HEK293 (cell line): ENCODE measurements at regions not wholly inside any gene's neighbourhood (a gene's known extent, or its start where the extent isn't known, plus 50 kb on each side); places are given as distances from the start of the nearest gene placed in this dataset.

ENCODE experiments used
- CTCF ChIA-PET: fragments of 350-600 bp; formaldehyde crosslinking; extraction: SDS; loops from one replicate; lab custom pipeline; 2021; ENCODE audit warnings: antibody characterized with exemption; lab: Yijun Ruan, JAX
- POLR2A ChIA-PET: fragments of 300-600 bp; formaldehyde crosslinking; extraction: SDS; loops from one replicate; lab custom pipeline; 2020; ENCODE audit warnings: antibody characterized with exemption, inconsistent platforms; lab: Yijun Ruan, JAX
- H3K27ac ChIP-seq: fragments of 200-500 bp; sonication (Bioruptor generic); 2 replicates; pipeline ENCODE4 v1.5.1; 2014; ENCODE audit warnings: low read depth, low read length, control low read depth, inconsistent platforms; ENCODE audit errors: extremely low read depth
- H3K36me3 ChIP-seq, 2 experiments: fragments of 200-500 bp in 1 of 2; sonication (Bioruptor generic) in 1 of 2; 1 replicate in 1 of 2; 2 replicates in 1 of 2; pipeline ENCODE4 v1.5.1; 2014 to 2017; ENCODE audit warnings: inconsistent platforms in 2 of 2, low read length in 2 of 2; ENCODE audit not compliant: control insufficient read depth in 2 of 2, insufficient read depth in 1 of 2
- H3K4me1 ChIP-seq: fragments of 200-500 bp; sonication (Bioruptor generic); 2 replicates; pipeline ENCODE4 v1.5.1; 2014; ENCODE audit warnings: mild to moderate bottlenecking, low read length, inconsistent platforms; ENCODE audit not compliant: control insufficient read depth, insufficient read depth
- H3K4me3 ChIP-seq: 2 replicates; pipeline ENCODE4 v1.5.1; 2011; ENCODE audit warnings: low read depth, mild to moderate bottlenecking, control low read depth, low read length, moderate library complexity
- H3K9me3 ChIP-seq: fragments of 200-500 bp; sonication (Bioruptor generic); 2 replicates; pipeline ENCODE4 v1.5.1; 2014; ENCODE audit warnings: low read depth, low read length, inconsistent platforms; ENCODE audit not compliant: control insufficient read depth, insufficient read depth
- BCL11A ChIP-seq: fragments of 450-650 bp; formaldehyde crosslinking; IDR thresholded peaks from 2 replicates; pipeline ENCODE4 v1.5.1; 2016; ENCODE audit warnings: low read depth, missing biosample characterization, missing genetic modification characterization
- BCL6B ChIP-seq: fragments of 450-650 bp; formaldehyde crosslinking; IDR thresholded peaks from 2 replicates; pipeline ENCODE4 v1.5.1; 2017; ENCODE audit warnings: missing biosample characterization, missing genetic modification characterization
- FEZF1 ChIP-seq: fragments of 450-650 bp; formaldehyde crosslinking; IDR thresholded peaks from 2 replicates; pipeline ENCODE4 v1.5.1; 2016; ENCODE audit warnings: missing biosample characterization, missing genetic modification characterization
- GLIS1 ChIP-seq: fragments of 450-650 bp; formaldehyde crosslinking; IDR thresholded peaks from 2 replicates; pipeline ENCODE4 v1.5.1; 2016; ENCODE audit warnings: missing biosample characterization, missing genetic modification characterization
- HIC1 ChIP-seq: fragments of 450-650 bp; formaldehyde crosslinking; IDR thresholded peaks from 2 replicates; pipeline ENCODE4 v1.5.1; 2016; ENCODE audit warnings: missing biosample characterization, missing genetic modification characterization
- KLF16 ChIP-seq: fragments of 450-650 bp; formaldehyde crosslinking; IDR thresholded peaks from 2 replicates; pipeline ENCODE4 v1.5.1; 2017; ENCODE audit warnings: missing biosample characterization, missing genetic modification characterization
- PRDM6 ChIP-seq: fragments of 450-650 bp; formaldehyde crosslinking; IDR thresholded peaks from 2 replicates; pipeline ENCODE4 v1.5.1; 2017; ENCODE audit warnings: missing biosample characterization, missing genetic modification characterization
- SP3 ChIP-seq: fragments of 450-650 bp; formaldehyde crosslinking; IDR thresholded peaks from 2 replicates; pipeline ENCODE4 v1.5.1; 2016; ENCODE audit warnings: missing biosample characterization, missing genetic modification characterization
- ZBTB20 ChIP-seq: fragments of 450-650 bp; formaldehyde crosslinking; IDR thresholded peaks from 2 replicates; pipeline ENCODE4 v1.5.1; 2016; ENCODE audit warnings: missing biosample characterization, missing genetic modification characterization
- ZBTB8A ChIP-seq: fragments of 450-650 bp; formaldehyde crosslinking; IDR thresholded peaks from 2 replicates; pipeline ENCODE4 v1.5.1; 2016; ENCODE audit warnings: missing biosample characterization, missing genetic modification characterization
- ZEB2 ChIP-seq: fragments of 450-650 bp; formaldehyde crosslinking; IDR thresholded peaks from 2 replicates; pipeline ENCODE4 v1.5.1; 2016; ENCODE audit warnings: missing biosample characterization, missing genetic modification characterization
- ZFP41 ChIP-seq: fragments of 450-650 bp; formaldehyde crosslinking; IDR thresholded peaks from 2 replicates; pipeline ENCODE4 v1.5.1; 2016; ENCODE audit warnings: missing biosample characterization, missing genetic modification characterization, borderline replicate concordance
- ZNF239 ChIP-seq: fragments of 450-650 bp; formaldehyde crosslinking; IDR thresholded peaks from 2 replicates; pipeline ENCODE4 v1.5.1; 2016; ENCODE audit warnings: missing biosample characterization, missing genetic modification characterization
- ZNF362 ChIP-seq: fragments of 450-650 bp; formaldehyde crosslinking; IDR thresholded peaks from 2 replicates; pipeline ENCODE4 v1.5.1; 2016; ENCODE audit warnings: missing biosample characterization, missing genetic modification characterization
- ZNF473 ChIP-seq: fragments of 450-650 bp; formaldehyde crosslinking; IDR thresholded peaks from 2 replicates; pipeline ENCODE4 v1.5.1; 2017; ENCODE audit warnings: missing biosample characterization, missing genetic modification characterization
- ZNF501 ChIP-seq: fragments of 450-650 bp; formaldehyde crosslinking; IDR thresholded peaks from 2 replicates; pipeline ENCODE4 v1.5.1; 2016; ENCODE audit warnings: missing biosample characterization, missing genetic modification characterization
- ZNF514 ChIP-seq: fragments of 450-650 bp; formaldehyde crosslinking; IDR thresholded peaks from 2 replicates; pipeline ENCODE4 v1.5.1; 2016; ENCODE audit warnings: missing biosample characterization, missing genetic modification characterization
- ZNF621 ChIP-seq: fragments of 450-650 bp; formaldehyde crosslinking; IDR thresholded peaks from 2 replicates; pipeline ENCODE4 v1.5.1; 2017; ENCODE audit warnings: missing biosample characterization, missing genetic modification characterization
- ZNF623 ChIP-seq: fragments of 450-650 bp; formaldehyde crosslinking; IDR thresholded peaks from 2 replicates; pipeline ENCODE4 v1.5.1; 2016; ENCODE audit warnings: missing biosample characterization, missing genetic modification characterization
- ZNF629 ChIP-seq: fragments of 450-650 bp; formaldehyde crosslinking; IDR thresholded peaks from 2 replicates; pipeline ENCODE4 v1.5.1; 2017; ENCODE audit warnings: missing biosample characterization, missing genetic modification characterization
- ZNF843 ChIP-seq: fragments of 450-650 bp; formaldehyde crosslinking; IDR thresholded peaks from 2 replicates; pipeline ENCODE4 v1.5.1; 2016; ENCODE audit warnings: missing biosample characterization, missing genetic modification characterization

- H3K36me3 ChIP-seq, result no peaks in the 10 kb centered on the region
- POLR2A ChIA-PET, result no interaction called here
- TF ChIP-seq PRDM6, result no peak
- no peak for TF ChIP-seq HIC1 (tag by site-specific recombination)
- no peak for TF ChIP-seq KLF16 (tag by site-specific recombination)
- TF ChIP-seq ZBTB8A (tag by site-specific recombination), result no peak
- no peak for TF ChIP-seq ZFP41 (tag by site-specific recombination)
- no peak for TF ChIP-seq ZNF362 (tag by site-specific recombination)
- no peak for TF ChIP-seq ZEB2
- TF ChIP-seq ZNF621 (tag by site-specific recombination), result no peak
- no peak for TF ChIP-seq ZNF629 (tag by site-specific recombination)
- no peak for TF ChIP-seq ZNF514 (tag by site-specific recombination)
- TF ChIP-seq SP3 (tag by site-specific recombination), result no peak
- no peak for TF ChIP-seq BCL11A
- no peak for TF ChIP-seq ZNF843 (tag by site-specific recombination)
- TF ChIP-seq ZNF623, result no peak
- TF ChIP-seq ZNF239 (tag by site-specific recombination), result no peak
- no peak for TF ChIP-seq ZNF473
- CTCF ChIA-PET, result interaction anchor here (1.2 kb wide), 1 partner anchor 234 kb away, joined by 4 read pairs; no protein-coding TSS in a partner anchor
- H3K9me3 ChIP-seq, result no peaks in the 10 kb centered on the region
- H3K4me3 ChIP-seq, result no peak overlapping the region
- no peaks in the 10 kb centered on the region for H3K4me1 ChIP-seq
- no peak overlapping the region for H3K27ac ChIP-seq
Observed at GRCh38 chr20:57112448-57112847, 154.0 kb downstream of the BMP7 start.

GRCh38 chr20:57114290-57115005 lies 152.0 kb downstream of the BMP7 start:
- TF ChIP-seq BCL6B (tag by site-specific recombination) (no peak), FEZF1 (tag by site-specific recombination) (no peak), GLIS1 (tag by site-specific recombination) (no peak), ZNF501 (tag by site-specific recombination) (no peak), ZBTB20 (tag by site-specific recombination) (no peak)
- TF ChIP-seq, all 188 proteins: peak for 0
- no peaks in the 10 kb centered on the region for H3K36me3 ChIP-seq
- ChIA-PET CTCF (interaction anchor here (0.8 kb wide), 1 partner anchor 234 kb away, joined by 6 read pairs; no protein-coding TSS in a partner anchor), POLR2A (no interaction called here)
- H3K27ac ChIP-seq, result no peak overlapping the region
- no peak overlapping the region for H3K4me3 ChIP-seq
- no peaks in the 10 kb centered on the region for H3K9me3 ChIP-seq
- no peaks in the 10 kb centered on the region for H3K4me1 ChIP-seq
